Anterior cingulate cortex (tissue), 58 donors: ENCODE measurements at regions not wholly inside any gene's neighbourhood (a gene's known extent, or its start where the extent isn't known, plus 50 kb on each side); places are given as distances from the start of the nearest gene placed in this dataset.

Source experiments
- DNase-seq, 58 donors: peaks; one replicate each; lab custom pipeline; 2025; lab: John Stamatoyannopoulos, UW

GRCh38 chr2:733495-733894, 56.3 kb upstream of the TMEM18 start:
- DNase-seq, result no peak

- DNase-seq, result no peak
Observed at GRCh38 chr2:733001-733400, 55.8 kb upstream of the TMEM18 start.

DNA sequence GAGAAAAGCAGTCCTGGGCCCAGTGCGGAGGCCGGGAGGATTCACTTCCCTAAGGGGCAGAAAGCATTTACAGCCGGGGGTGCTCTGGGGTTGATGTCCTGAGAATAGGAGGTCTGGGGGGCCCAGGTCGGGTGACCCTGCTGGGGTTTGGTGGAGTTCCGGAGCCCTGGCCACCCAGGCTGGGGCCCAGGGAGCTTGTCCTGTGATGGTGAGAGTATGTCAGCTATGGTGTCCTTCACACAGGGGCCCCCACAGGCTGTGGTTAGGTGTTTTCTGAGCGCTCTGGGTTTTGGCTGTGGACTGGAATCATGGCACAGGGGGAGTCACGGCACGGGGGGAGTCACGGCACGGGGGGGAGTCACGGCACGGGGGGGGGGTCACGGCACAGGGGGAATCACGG, 54.5 kb upstream of the TMEM18 start:
- no peak for DNase-seq

DNA sequence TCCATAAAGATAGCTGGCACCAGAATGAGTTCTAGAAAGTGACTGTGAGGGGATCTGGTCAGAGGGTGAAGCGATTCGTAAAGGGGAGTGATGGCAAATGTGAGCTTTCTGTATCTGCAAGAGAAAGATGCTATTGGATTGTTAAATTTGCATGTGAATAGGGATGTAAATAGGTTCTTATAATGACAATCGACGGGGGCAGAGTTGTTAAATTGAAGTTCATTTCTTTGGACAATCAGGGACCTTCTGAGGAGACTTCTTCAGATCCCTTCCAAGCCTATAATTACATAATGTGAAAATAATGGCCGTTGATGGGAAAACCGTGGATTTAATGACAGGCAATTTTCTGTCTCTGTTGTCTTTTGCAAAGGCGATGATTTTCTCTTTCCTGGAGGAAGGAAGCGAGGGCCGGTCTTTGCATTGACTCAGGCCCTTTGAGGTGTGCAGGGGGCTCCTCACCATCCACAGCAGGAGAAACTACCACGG, 52.2 kb upstream of the TMEM18 start:
- DNase-seq, result no peak

GRCh38 chr2:728165-728564, 51.0 kb upstream of the TMEM18 start:
- no peak for DNase-seq

DNA sequence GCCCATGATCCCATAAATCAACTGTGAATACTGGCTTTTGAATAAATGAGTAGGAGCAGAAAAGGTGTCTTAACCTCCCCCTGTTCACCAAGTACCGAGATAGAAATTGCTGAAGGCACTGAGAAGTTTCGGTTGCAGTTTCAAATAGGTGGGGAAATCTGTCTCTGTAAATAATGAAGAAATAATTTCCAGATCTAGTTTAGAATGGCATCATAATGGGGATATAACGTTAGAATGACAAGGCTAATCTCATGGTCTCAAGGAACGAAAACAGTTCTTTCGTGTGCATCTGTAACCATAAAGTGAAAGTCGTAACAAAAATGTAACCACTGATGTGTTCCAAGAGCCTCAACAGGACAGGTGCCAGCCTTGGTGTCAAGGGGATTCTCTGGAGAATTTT, 49.9 kb upstream of the TMEM18 start:
- DNase-seq, result no peak
